DND-41 (cell line): ENCODE measurements at regions not wholly inside any gene's neighbourhood (a gene's known extent, or its start where the extent isn't known, plus 50 kb on each side); places are given as distances from the start of the nearest gene placed in this dataset.

Experiments used
- ATAC-seq: fragments of 200-7000 bp; cut with Tn5 transposase; 3 replicates; pipeline ENCODE4 v1.9.1; 2021; ENCODE audit warnings: low read depth; ENCODE audit not compliant: insufficient read depth
- DNase-seq: peaks from one replicate; pipeline ENCODE4 v3.0.0-alpha.2; 2020
- H2AFZ ChIP-seq: 2 replicates; pipeline ENCODE4 v1.6.0; 2012; ENCODE audit warnings: low read depth, low read length
- H3K27ac ChIP-seq: 2 replicates; pipeline ENCODE4 v1.5.1; 2012; ENCODE audit warnings: low read length, inconsistent platforms
- H3K27me3 ChIP-seq: fragments of 200-600 bp; sonication (generic); 2 replicates; pipeline ENCODE4 v1.6.0; 2012; ENCODE audit warnings: low read length, mild to moderate bottlenecking, inconsistent platforms; ENCODE audit not compliant: insufficient read depth, poor library complexity
- H3K36me3 ChIP-seq: 2 replicates; pipeline ENCODE4 v1.5.1; 2012; ENCODE audit warnings: low read length, inconsistent platforms; ENCODE audit not compliant: insufficient read depth
- H3K4me1 ChIP-seq: 2 replicates; pipeline ENCODE4 v1.5.1; 2012; ENCODE audit warnings: mild to moderate bottlenecking, low read length; ENCODE audit not compliant: insufficient read depth
- H3K4me2 ChIP-seq: 2 replicates; pipeline ENCODE4 v1.6.0; 2012; ENCODE audit warnings: mild to moderate bottlenecking, moderate library complexity, low read length, inconsistent platforms; ENCODE audit not compliant: insufficient read depth
- H3K4me3 ChIP-seq, 2 experiments: fragments of 200-600 bp in 1 of 2; shearing (Covaris generic) in 1 of 2; 2 replicates each; pipeline ENCODE4 v1.5.1; 2012 to 2016; ENCODE audit warnings: inconsistent platforms in 2 of 2, low read length in 2 of 2, mild to moderate bottlenecking in 2 of 2, low read depth in 1 of 2, moderate library complexity in 1 of 2
- H3K79me2 ChIP-seq: 2 replicates; pipeline ENCODE4 v1.6.0; 2012; ENCODE audit warnings: low read length, inconsistent platforms; ENCODE audit not compliant: insufficient read depth
- H3K9ac ChIP-seq: 2 replicates; pipeline ENCODE4 v1.6.0; 2012; ENCODE audit warnings: low read depth, mild to moderate bottlenecking, inconsistent platforms, low read length, moderate library complexity
- H3K9me3 ChIP-seq: 2 replicates; pipeline ENCODE4 v1.5.1; 2012; ENCODE audit warnings: low read length, moderate library complexity, mild to moderate bottlenecking, inconsistent platforms; ENCODE audit not compliant: insufficient read depth, severe bottlenecking
- H4K20me1 ChIP-seq: 2 replicates; pipeline ENCODE4 v1.6.0; 2012; ENCODE audit warnings: low read length; ENCODE audit not compliant: insufficient read depth
- CTCF ChIP-seq: IDR thresholded peaks from 2 replicates; pipeline ENCODE4 v1.5.1; 2012; ENCODE audit warnings: borderline replicate concordance, low read length, moderate library complexity, mild to moderate bottlenecking; ENCODE audit not compliant: poor library complexity, severe bottlenecking; ENCODE audit errors: extremely low read depth
- EZH2 ChIP-seq: IDR thresholded peaks from 3 replicates; pipeline ENCODE4 v1.6.1; 2012; ENCODE audit warnings: borderline replicate concordance, low read depth, mild to moderate bottlenecking, moderate library complexity, low read length, inconsistent platforms; ENCODE audit not compliant: severe bottlenecking

GRCh38 chr6:92623431-92623830 lies 795.9 kb downstream of the EPHA7 start:
- no peak overlapping the region for H2AFZ ChIP-seq
- no peak overlapping the region for H3K27ac ChIP-seq
- H3K4me3 ChIP-seq: no peak overlapping the region
- H3K36me3 ChIP-seq: no peaks in the 10 kb centered on the region
- no peak for ATAC-seq
- no peaks in the 10 kb centered on the region for H4K20me1 ChIP-seq
- peaks cover 2% of the 10 kb centered on the region for H3K4me1 ChIP-seq
- DNase-seq: no peak
- no peaks in the 10 kb centered on the region for H3K9me3 ChIP-seq
- H3K79me2 ChIP-seq: no peaks in the 10 kb centered on the region
- H3K4me2 ChIP-seq: no peak overlapping the region
- TF ChIP-seq CTCF: no peak
- TF ChIP-seq EZH2: no peak
- H3K9ac ChIP-seq: no peak overlapping the region
- H3K27me3 ChIP-seq: no peaks in the 10 kb centered on the region

- H3K4me3 ChIP-seq: no peak overlapping the region
- H3K9me3 ChIP-seq: no peaks in the 10 kb centered on the region
- no peak overlapping the region for H3K27ac ChIP-seq
- ATAC-seq (peak; percentile 96), DNase-seq (peak; percentile 78)
- no peaks in the 10 kb centered on the region for H3K79me2 ChIP-seq
- 0 out of 2 replicates have a peak overlapping the region, but pooled peaks have one; percentile 23 for H3K4me2 ChIP-seq
- no peaks in the 10 kb centered on the region for H3K36me3 ChIP-seq
- H3K4me1 ChIP-seq: peaks cover 15% of the 10 kb centered on the region
- H3K27me3 ChIP-seq: no peaks in the 10 kb centered on the region
- H4K20me1 ChIP-seq: no peaks in the 10 kb centered on the region
- peak; percentile 26 for TF ChIP-seq CTCF
- no peak for TF ChIP-seq EZH2
- H3K9ac ChIP-seq: no peak overlapping the region
- H2AFZ ChIP-seq: no peak overlapping the region
Observed at GRCh38 chr6:92617721-92618120, 801.6 kb downstream of the EPHA7 start.

GRCh38 chr6:92608751-92609150 lies 810.6 kb downstream of the EPHA7 start:
- DNase-seq: no peak
- no peaks in the 10 kb centered on the region for H4K20me1 ChIP-seq
- no peak overlapping the region for H2AFZ ChIP-seq
- H3K27ac ChIP-seq: no peak overlapping the region
- no peaks in the 10 kb centered on the region for H3K9me3 ChIP-seq
- no peaks in the 10 kb centered on the region for H3K36me3 ChIP-seq
- H3K4me2 ChIP-seq: no peak overlapping the region
- no peaks in the 10 kb centered on the region for H3K4me1 ChIP-seq
- TF ChIP-seq EZH2: no peak
- TF ChIP-seq CTCF: no peak
- no peak overlapping the region for H3K4me3 ChIP-seq
- no peak for ATAC-seq
- no peak overlapping the region for H3K9ac ChIP-seq
- H3K79me2 ChIP-seq: no peaks in the 10 kb centered on the region
- H3K27me3 ChIP-seq: no peaks in the 10 kb centered on the region

GRCh38 chr6:92593201-92593600 lies 826.2 kb downstream of the EPHA7 start:
- Histone ChIP-seq H3K9ac (no peak overlapping the region), H3K36me3 (no peaks in the 10 kb centered on the region), H3K4me1 (no peaks in the 10 kb centered on the region), H3K9me3 (no peaks in the 10 kb centered on the region), H4K20me1 (no peaks in the 10 kb centered on the region), H2AFZ (no peak overlapping the region), H3K27ac (no peak overlapping the region), H3K79me2 (no peaks in the 10 kb centered on the region), H3K4me3 (no peak overlapping the region), H3K27me3 (no peaks in the 10 kb centered on the region), H3K4me2 (no peak overlapping the region)
- TF ChIP-seq EZH2: no peak
- no peak for TF ChIP-seq CTCF
- no peak for ATAC-seq
- DNase-seq: no peak
